IMR-90 (cell line): ENCODE measurements at regions not wholly inside any gene's neighbourhood (a gene's known extent, or its start where the extent isn't known, plus 50 kb on each side); places are given as distances from the start of the nearest gene placed in this dataset.

Experiments used
- ATAC-seq: fragments of 200-7000 bp; cut with Tn5 transposase; 2 replicates; pipeline ENCODE4 v1.9.1; 2020; ENCODE audit warnings: low read depth, mild to moderate bottlenecking, moderate library complexity
- BruUV-seq: library from RNA; stranded (reverse); fragments of 400-500 nt; replicated peaks from 2 replicates; lab custom pipeline; 2021; lab: Mats Ljungman, UMichigan
- CTCF ChIA-PET: fragments of 300-600 bp; formaldehyde crosslinking; extraction: SDS; loops from one replicate; lab custom pipeline; 2021; ENCODE audit warnings: antibody characterized with exemption; lab: Yijun Ruan, JAX
- POLR2A ChIA-PET: fragments of 300-600 bp; sonication (Branson Sonifier 250); formaldehyde crosslinking; loops from one replicate; lab custom pipeline; 2022; ENCODE audit warnings: antibody characterized with exemption; ENCODE audit not compliant: unreplicated experiment; lab: Charles Lee
- DNase-seq: peaks from one replicate; pipeline ENCODE4 v3.0.0; 2013
- H2AFZ ChIP-seq: replicated peaks from 2 replicates; pipeline ENCODE3; 2013; ENCODE audit warnings: low read length, mild to moderate bottlenecking; ENCODE audit not compliant: poor library complexity
- H2AK5ac ChIP-seq: 2 replicates; pipeline ENCODE4 v1.6.1; 2013; ENCODE audit warnings: low read depth, low read length, inconsistent platforms
- H2AK9ac ChIP-seq: replicated peaks from 2 replicates; pipeline ENCODE3; 2013; ENCODE audit warnings: mild to moderate bottlenecking, low read depth, low read length, moderate library complexity; ENCODE audit not compliant: poor library complexity
- H2BK120ac ChIP-seq: 2 replicates; pipeline ENCODE4 v1.6.1; 2013; ENCODE audit warnings: low read depth, low read length, inconsistent platforms
- H2BK15ac ChIP-seq: 3 replicates; pipeline ENCODE4 v1.6.1; 2013; ENCODE audit warnings: low read depth, low read length, inconsistent platforms
- H2BK20ac ChIP-seq: 2 replicates; pipeline ENCODE4 v1.6.1; 2013; ENCODE audit warnings: low read depth, mild to moderate bottlenecking, inconsistent platforms, low read length, moderate library complexity
- H2BK5ac ChIP-seq: 2 replicates; pipeline ENCODE4 v1.6.1; 2013; ENCODE audit warnings: mild to moderate bottlenecking, low read depth, low read length, inconsistent platforms; ENCODE audit not compliant: poor library complexity, severe bottlenecking
- H3K14ac ChIP-seq: replicated peaks from 2 replicates; pipeline ENCODE4 v1.6.1; 2013; ENCODE audit warnings: low read depth, low read length, inconsistent platforms
- H3K18ac ChIP-seq: 2 replicates; pipeline ENCODE4 v1.6.1; 2013; ENCODE audit warnings: low read depth, low read length, control low read depth
- H3K23ac ChIP-seq: 2 replicates; pipeline ENCODE4 v1.6.1; 2013; ENCODE audit warnings: low read depth, low read length, inconsistent platforms
- H3K27ac ChIP-seq: 2 replicates; pipeline ENCODE4 v1.5.1; 2013; ENCODE audit warnings: mild to moderate bottlenecking, control low read depth, low read length; ENCODE audit not compliant: insufficient read depth
- H3K27me3 ChIP-seq: 2 replicates; pipeline ENCODE4 v1.6.1; 2013; ENCODE audit warnings: low read length; ENCODE audit not compliant: control insufficient read depth, insufficient read depth
- H3K36me3 ChIP-seq: 2 replicates; pipeline ENCODE4 v1.6.1; 2013; ENCODE audit warnings: low read length, mixed read lengths; ENCODE audit not compliant: control insufficient read depth, insufficient read depth
- H3K4ac ChIP-seq: 2 replicates; pipeline ENCODE4 v1.6.1; 2013; ENCODE audit warnings: low read depth, low read length, inconsistent platforms
- H3K4me1 ChIP-seq: 2 replicates; pipeline ENCODE4 v1.6.1; 2013; ENCODE audit warnings: low read length, mixed read lengths; ENCODE audit not compliant: control insufficient read depth, insufficient read depth
- H3K4me2 ChIP-seq: 2 replicates; pipeline ENCODE4 v1.6.1; 2013; ENCODE audit warnings: low read depth, mild to moderate bottlenecking, control low read depth, low read length, moderate library complexity
- H3K4me3 ChIP-seq: 2 replicates; pipeline ENCODE4 v1.5.1; 2013; ENCODE audit warnings: low read depth, mild to moderate bottlenecking, control low read depth, low read length, moderate library complexity; ENCODE audit not compliant: insufficient read depth
- H3K56ac ChIP-seq: 2 replicates; pipeline ENCODE4 v1.6.1; 2013; ENCODE audit warnings: low read length, inconsistent platforms; ENCODE audit not compliant: insufficient read depth; ENCODE audit errors: extremely low read depth
- H3K79me1 ChIP-seq, 2 experiments: 2 replicates each; pipeline ENCODE4 v1.6.1; 2013; ENCODE audit warnings: low read length in 2 of 2, inconsistent platforms in 1 of 2, low read depth in 1 of 2
- H3K9ac ChIP-seq: 2 replicates; pipeline ENCODE4 v1.6.1; 2013; ENCODE audit warnings: low read depth, low read length, control low read depth
- H3K9me1 ChIP-seq: 2 replicates; pipeline ENCODE4 v1.6.1; 2013; ENCODE audit warnings: low read length, inconsistent platforms; ENCODE audit not compliant: insufficient read depth
- H3K9me3 ChIP-seq: 2 replicates; pipeline ENCODE4 v1.6.1; 2013; ENCODE audit warnings: low read length; ENCODE audit not compliant: control insufficient read depth, insufficient read depth
- H4K20me1 ChIP-seq: 2 replicates; pipeline ENCODE4 v1.6.1; 2013; ENCODE audit warnings: low read length, inconsistent platforms; ENCODE audit not compliant: insufficient read depth
- H4K5ac ChIP-seq: 2 replicates; pipeline ENCODE4 v1.6.1; 2013; ENCODE audit warnings: mild to moderate bottlenecking, low read depth, low read length, control low read depth
- H4K8ac ChIP-seq, 2 experiments: 2 replicates each; pipeline ENCODE4 v1.6.1; 2013; ENCODE audit warnings: low read depth in 2 of 2, low read length in 2 of 2, control low read depth in 1 of 2, inconsistent platforms in 1 of 2
- H4K91ac ChIP-seq: 2 replicates; pipeline ENCODE4 v1.6.1; 2013; ENCODE audit warnings: low read depth, low read length, inconsistent platforms; ENCODE audit not compliant: insufficient read depth
- BHLHE40 ChIP-seq: fragments of 150-350 bp; IDR thresholded peaks from 2 replicates; pipeline ENCODE4 v1.6.1; 2016; ENCODE audit warnings: mild to moderate bottlenecking, low read depth, low read length
- CEBPB ChIP-seq: IDR thresholded peaks from 2 replicates; pipeline ENCODE4 v1.6.1; 2012; ENCODE audit warnings: low read depth, low read length, improper control_type of control experiment
- FOS ChIP-seq: fragments of 150-350 bp; IDR thresholded peaks from 2 replicates; pipeline ENCODE4 v1.6.1; 2016; ENCODE audit warnings: low read depth, low read length
- MXI1 ChIP-seq: IDR thresholded peaks from 2 replicates; pipeline ENCODE4 v1.6.1; 2012; ENCODE audit warnings: low read depth, mild to moderate bottlenecking, low read length, moderate library complexity, borderline replicate concordance
- WGBS, 2 experiments: methylation state at CpG; one replicate each; pipeline versions ENCODE4 v1.1.5 to v1.1.7; 2013; ENCODE audit warnings: missing lambda C conversion rate in 2 of 2; ENCODE audit not compliant: insufficient read length in 1 of 2; ENCODE audit errors: extremely low coverage in 2 of 2; 5-methylcytosine and 5-hydroxymethylcytosine counted together
- dilution Hi-C: fragments of 300-500 bp; cut with HindIII; formaldehyde crosslinking; loops from one replicate; pipeline ENCODE4 v1.14.3; 2018; ENCODE audit warnings: low sequenced_read_pairs; ENCODE audit not compliant: unreplicated experiment
- in situ Hi-C: fragments of 300-500 bp; cut with MboI; formaldehyde crosslinking; loops from 3 replicates; pipeline ENCODE4 v1.14.3; 2019; ENCODE audit warnings: low sequenced_read_pairs, inconsistent platforms, mixed read lengths
- intact Hi-C: fragments of 100-400 bp; cut with micrococcal nuclease; formaldehyde crosslinking; loops from 2 replicates; pipeline ENCODE4 v1.10.0; 2022
- TF ChIP-seq, protein P1 (sequence below): fragments of 150-350 bp; IDR thresholded peaks from 2 replicates; pipeline ENCODE4 v1.6.1; 2017; ENCODE audit warnings: mild to moderate bottlenecking, antibody characterized with exemption, low read length, low read depth
- TF ChIP-seq, protein P2 (sequence below): conservative IDR thresholded peaks from 2 replicates; pipeline ENCODE4 v1.5.1; 2012; ENCODE audit warnings: mild to moderate bottlenecking, low read depth, low read length, improper control_type of control experiment

DNA sequence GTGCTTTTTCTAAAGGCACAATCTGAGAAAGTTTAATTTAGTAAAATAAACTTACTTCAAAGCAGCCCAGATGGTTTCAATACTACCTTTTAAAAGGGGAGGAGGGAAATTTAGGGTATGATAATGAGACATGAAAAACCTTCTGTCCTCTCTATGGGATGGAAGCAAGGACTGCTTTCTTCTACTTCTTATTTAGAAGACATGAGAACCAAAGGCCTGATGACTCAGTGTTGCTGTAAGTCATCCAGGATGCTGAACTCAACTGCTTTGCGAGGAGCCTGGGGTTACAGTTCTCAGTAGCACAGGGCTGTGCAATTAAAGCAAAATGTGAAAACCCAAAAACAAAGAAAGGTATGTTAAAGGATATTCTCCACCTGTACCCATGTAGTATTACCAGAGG, 140.8 kb upstream of the EDNRA start:
- H3K4ac ChIP-seq: no peak overlapping the region
- no peaks in the 10 kb centered on the region for H3K79me1 ChIP-seq
- no peak overlapping the region for H2AK5ac ChIP-seq
- H3K27ac ChIP-seq: no peak overlapping the region
- CTCF ChIA-PET: no interaction called here
- no peak overlapping the region for H3K14ac ChIP-seq
- H3K27me3 ChIP-seq: no peaks in the 10 kb centered on the region
- H3K23ac ChIP-seq: no peak overlapping the region
- no peak overlapping the region for H3K18ac ChIP-seq
- H2AK9ac ChIP-seq: no peak overlapping the region
- peak; percentile 98 for ATAC-seq
- TF ChIP-seq FOS: peak; percentile 55; the same call in 1 of the 2 replicates
- no peak for TF ChIP-seq MXI1
- no peak for TF ChIP-seq BHLHE40
- no peak; the same call in 1 of the 2 replicates for TF ChIP-seq CEBPB
- TF ChIP-seq, protein P1, sequence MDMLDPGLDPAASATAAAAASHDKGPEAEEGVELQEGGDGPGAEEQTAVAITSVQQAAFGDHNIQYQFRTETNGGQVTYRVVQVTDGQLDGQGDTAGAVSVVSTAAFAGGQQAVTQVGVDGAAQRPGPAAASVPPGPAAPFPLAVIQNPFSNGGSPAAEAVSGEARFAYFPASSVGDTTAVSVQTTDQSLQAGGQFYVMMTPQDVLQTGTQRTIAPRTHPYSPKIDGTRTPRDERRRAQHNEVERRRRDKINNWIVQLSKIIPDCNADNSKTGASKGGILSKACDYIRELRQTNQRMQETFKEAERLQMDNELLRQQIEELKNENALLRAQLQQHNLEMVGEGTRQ: no peak
- TF ChIP-seq, protein P2, sequence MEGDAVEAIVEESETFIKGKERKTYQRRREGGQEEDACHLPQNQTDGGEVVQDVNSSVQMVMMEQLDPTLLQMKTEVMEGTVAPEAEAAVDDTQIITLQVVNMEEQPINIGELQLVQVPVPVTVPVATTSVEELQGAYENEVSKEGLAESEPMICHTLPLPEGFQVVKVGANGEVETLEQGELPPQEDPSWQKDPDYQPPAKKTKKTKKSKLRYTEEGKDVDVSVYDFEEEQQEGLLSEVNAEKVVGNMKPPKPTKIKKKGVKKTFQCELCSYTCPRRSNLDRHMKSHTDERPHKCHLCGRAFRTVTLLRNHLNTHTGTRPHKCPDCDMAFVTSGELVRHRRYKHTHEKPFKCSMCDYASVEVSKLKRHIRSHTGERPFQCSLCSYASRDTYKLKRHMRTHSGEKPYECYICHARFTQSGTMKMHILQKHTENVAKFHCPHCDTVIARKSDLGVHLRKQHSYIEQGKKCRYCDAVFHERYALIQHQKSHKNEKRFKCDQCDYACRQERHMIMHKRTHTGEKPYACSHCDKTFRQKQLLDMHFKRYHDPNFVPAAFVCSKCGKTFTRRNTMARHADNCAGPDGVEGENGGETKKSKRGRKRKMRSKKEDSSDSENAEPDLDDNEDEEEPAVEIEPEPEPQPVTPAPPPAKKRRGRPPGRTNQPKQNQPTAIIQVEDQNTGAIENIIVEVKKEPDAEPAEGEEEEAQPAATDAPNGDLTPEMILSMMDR: no peak
- no peak overlapping the region for H4K91ac ChIP-seq
- no peak overlapping the region for H2BK20ac ChIP-seq
- H3K36me3 ChIP-seq: no peaks in the 10 kb centered on the region
- peak; percentile 89 for DNase-seq
- H3K9me1 ChIP-seq: peaks cover 7% of the 10 kb centered on the region
- H2BK120ac ChIP-seq: no peak overlapping the region
- no peaks in the 10 kb centered on the region for H3K9me3 ChIP-seq
- no peak overlapping the region for H2AFZ ChIP-seq
- intact Hi-C loops: no loop called here
- no CpG with 5 or more reads among the region's 1 CpG for WGBS, 2 experiments
- no peak overlapping the region for H3K4me2 ChIP-seq
- H2BK15ac ChIP-seq: no peak overlapping the region
- no peak overlapping the region for H3K9ac ChIP-seq
- H3K4me3 ChIP-seq: no peak overlapping the region
- H4K20me1 ChIP-seq: no peaks in the 10 kb centered on the region
- dilution Hi-C loops: no loop called here
- H2BK5ac ChIP-seq: peak overlapping the region; percentile 14
- no TSS peak for BruUV-seq
- no peak overlapping the region for H3K56ac ChIP-seq
- in situ Hi-C loops: no loop called here
- no peak overlapping the region for H4K8ac ChIP-seq
- H3K4me1 ChIP-seq: peaks cover 4% of the 10 kb centered on the region
- no peak overlapping the region for H4K5ac ChIP-seq
- POLR2A ChIA-PET: no interaction called here
